Skeletal muscle satellite cell (primary cell): ENCODE measurements at regions not wholly inside any gene's neighbourhood (a gene's known extent, or its start where the extent isn't known, plus 50 kb on each side); places are given as distances from the start of the nearest gene placed in this dataset.

Source experiments
- H3K27me3 ChIP-seq: 2 replicates; pipeline ENCODE4 v1.7.0; 2013; ENCODE audit warnings: low read length; ENCODE audit not compliant: control insufficient read depth, insufficient read depth
- H3K36me3 ChIP-seq: 2 replicates; pipeline ENCODE4 v1.7.0; 2013; ENCODE audit warnings: mild to moderate bottlenecking, control low read depth, low read length; ENCODE audit not compliant: insufficient read depth
- H3K4me1 ChIP-seq: 2 replicates; pipeline ENCODE4 v1.7.0; 2013; ENCODE audit warnings: low read length; ENCODE audit not compliant: control insufficient read depth, insufficient read depth
- H3K4me2 ChIP-seq: 2 replicates; pipeline ENCODE4 v1.7.0; 2013; ENCODE audit warnings: mild to moderate bottlenecking, low read length
- H3K4me3 ChIP-seq: 2 replicates; pipeline ENCODE4 v1.7.0; 2013; ENCODE audit warnings: low read length
- H3K9ac ChIP-seq: 2 replicates; pipeline ENCODE4 v1.7.0; 2013; ENCODE audit warnings: mild to moderate bottlenecking, low read depth, low read length, moderate library complexity
- H3K9me3 ChIP-seq: replicated peaks from 2 replicates; pipeline ENCODE4 v1.7.0; 2013; ENCODE audit warnings: mild to moderate bottlenecking, control low read depth, low read length

GRCh38 chr17:33611532-33611931, 318.4 kb upstream of the ASIC2 start:
- Histone ChIP-seq H3K36me3 (no peaks in the 10 kb centered on the region), H3K4me2 (no peak overlapping the region), H3K9ac (no peak overlapping the region), H3K27me3 (no peaks in the 10 kb centered on the region), H3K4me1 (no peaks in the 10 kb centered on the region), H3K4me3 (no peak overlapping the region), H3K9me3 (no peaks in the 10 kb centered on the region)

DNA sequence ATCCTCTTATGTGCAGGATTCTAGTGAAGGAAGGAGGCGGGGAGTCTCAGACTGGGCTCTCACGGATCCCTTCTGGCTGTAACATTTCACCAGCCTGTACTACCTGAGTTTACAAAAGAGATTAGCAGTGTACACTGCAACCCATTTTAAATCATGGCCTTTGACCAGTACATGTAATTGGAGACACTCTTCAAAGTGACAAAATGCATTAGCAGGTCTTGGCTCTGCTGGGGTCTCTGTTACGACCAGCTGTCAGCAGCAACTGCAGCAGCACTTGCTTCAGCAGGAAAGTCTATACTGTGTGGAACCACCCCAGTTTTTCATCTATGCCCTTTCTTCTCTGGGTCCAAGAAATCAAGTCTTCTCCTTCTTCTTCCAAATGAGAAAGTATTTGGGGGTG, 322.8 kb upstream of the ASIC2 start:
- Histone ChIP-seq H3K4me3 (no peak overlapping the region), H3K9me3 (no peaks in the 10 kb centered on the region)

DNA sequence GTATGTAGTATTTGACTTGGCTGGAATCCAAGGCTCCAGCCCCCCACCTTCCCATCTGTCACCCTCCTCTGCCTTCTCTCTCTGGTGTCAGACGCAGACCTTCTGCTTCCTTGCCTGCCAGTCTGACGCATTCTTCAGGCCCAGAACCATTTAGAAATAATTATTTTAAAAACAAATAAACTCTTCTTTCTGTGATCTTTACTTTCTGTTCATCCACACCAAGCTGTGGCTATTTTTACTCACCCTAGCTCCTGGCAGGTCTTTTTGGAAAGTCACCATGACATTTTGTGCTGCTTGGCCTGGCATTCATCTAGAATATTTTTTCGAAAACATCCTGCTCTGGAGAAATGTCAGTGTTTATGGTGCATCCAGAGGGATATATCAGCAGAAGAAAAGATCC, 330.7 kb upstream of the ASIC2 start:
- H3K4me2 ChIP-seq, result no peak overlapping the region
- no peak overlapping the region for H3K4me3 ChIP-seq
- H3K27me3 ChIP-seq, result no peaks in the 10 kb centered on the region
- H3K9ac ChIP-seq, result no peak overlapping the region
- no peaks in the 10 kb centered on the region for H3K9me3 ChIP-seq
- no peaks in the 10 kb centered on the region for H3K4me1 ChIP-seq
- no peaks in the 10 kb centered on the region for H3K36me3 ChIP-seq

More for the DNA sequence above, 322.8 kb upstream of the ASIC2 start:
- H3K9ac ChIP-seq, result no peak overlapping the region
- H3K4me2 ChIP-seq, result no peak overlapping the region
- H3K36me3 ChIP-seq, result no peaks in the 10 kb centered on the region
- H3K27me3 ChIP-seq, result no peaks in the 10 kb centered on the region
- no peaks in the 10 kb centered on the region for H3K4me1 ChIP-seq

DNA sequence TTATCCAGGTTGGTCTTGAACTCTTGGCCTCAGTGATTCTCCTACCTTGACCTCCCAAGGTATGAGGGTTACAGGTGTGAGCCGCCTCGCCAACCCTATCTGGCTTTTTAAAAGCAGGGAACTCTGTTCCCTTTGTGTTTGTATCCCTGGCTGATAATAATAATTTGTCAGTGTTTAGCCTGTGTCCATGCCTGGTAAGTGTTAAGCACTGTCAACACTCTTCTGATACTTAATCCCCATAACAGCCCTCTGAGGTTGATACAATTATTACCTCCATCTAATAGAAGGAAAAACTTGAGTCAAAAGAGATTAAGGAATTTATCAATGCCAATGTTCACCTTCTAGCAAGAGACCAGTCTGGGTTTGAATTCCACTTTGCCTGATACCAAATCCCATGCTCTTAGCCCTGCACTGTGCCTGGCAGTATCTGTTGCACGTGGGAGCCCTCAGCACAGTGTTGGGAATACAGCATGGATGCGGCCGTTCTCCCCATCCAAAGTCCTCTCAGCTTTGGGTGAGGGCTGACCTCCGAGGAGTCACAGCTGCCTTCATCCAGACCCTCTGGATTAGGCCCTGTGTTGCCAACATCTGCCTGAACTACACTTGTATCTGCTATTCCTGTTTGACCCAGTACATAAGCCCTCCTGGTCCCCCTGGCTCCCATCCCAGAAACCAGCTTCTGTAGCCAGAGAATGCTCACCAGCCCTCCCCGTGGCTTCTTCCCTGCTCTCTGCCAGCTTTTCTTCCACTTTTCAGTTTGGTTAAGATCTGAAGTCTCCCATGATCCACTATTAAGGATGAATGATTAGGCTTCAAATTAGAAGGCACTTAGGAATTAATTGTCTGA, 335.6 kb upstream of the ASIC2 start:
- no peaks in the 10 kb centered on the region for H3K27me3 ChIP-seq
- no peaks in the 10 kb centered on the region for H3K4me1 ChIP-seq
- H3K9ac ChIP-seq, result no peak overlapping the region
- no peak overlapping the region for H3K4me3 ChIP-seq
- H3K4me2 ChIP-seq, result no peak overlapping the region
- H3K36me3 ChIP-seq, result no peaks in the 10 kb centered on the region
- H3K9me3 ChIP-seq, result no peaks in the 10 kb centered on the region

DNA sequence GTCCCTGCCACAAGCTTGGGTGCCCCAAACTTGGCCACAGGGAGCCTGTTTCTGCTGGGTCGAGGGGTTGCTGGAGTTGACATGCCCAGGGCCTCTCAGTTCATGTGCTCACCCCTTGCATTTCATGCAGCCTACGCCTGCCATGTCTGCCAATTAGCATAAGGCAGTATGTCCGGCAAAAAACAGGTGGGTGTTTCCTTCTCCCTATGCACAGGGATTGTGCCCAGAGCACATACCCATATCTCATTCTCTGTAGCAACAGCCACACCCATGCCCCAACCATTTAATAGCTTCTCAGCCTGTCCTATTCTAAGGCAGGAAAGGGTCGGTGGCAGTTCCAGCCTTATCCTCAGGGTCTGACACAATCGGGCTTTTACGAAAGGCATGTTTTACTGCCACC, 340.4 kb upstream of the ASIC2 start:
- H3K9ac ChIP-seq, result no peak overlapping the region
- H3K4me2 ChIP-seq, result no peak overlapping the region
- no peak overlapping the region for H3K4me3 ChIP-seq
- H3K4me1 ChIP-seq, result no peaks in the 10 kb centered on the region
- no peaks in the 10 kb centered on the region for H3K27me3 ChIP-seq
- no peaks in the 10 kb centered on the region for H3K36me3 ChIP-seq
- H3K9me3 ChIP-seq, result no peaks in the 10 kb centered on the region

DNA sequence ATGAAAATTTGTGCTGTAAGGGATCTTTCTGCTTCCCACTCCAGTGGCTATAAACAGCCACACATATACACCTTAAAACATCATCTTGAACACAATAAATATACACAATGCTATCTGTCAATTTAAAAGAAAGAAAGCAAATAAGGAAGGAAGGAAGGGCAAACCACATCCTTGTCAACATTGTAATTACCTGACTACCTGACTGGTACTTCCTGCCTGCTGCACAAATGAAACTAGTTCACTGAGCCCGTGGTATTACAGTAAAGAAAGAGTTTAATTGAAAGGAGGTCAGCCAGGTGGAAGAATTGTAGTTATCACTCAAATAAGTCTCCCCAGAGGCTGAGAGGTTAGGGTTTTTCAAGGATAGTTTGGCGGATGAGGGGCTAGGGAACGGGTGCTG, 344.4 kb upstream of the ASIC2 start:
- H3K36me3 ChIP-seq, result no peaks in the 10 kb centered on the region
- no peak overlapping the region for H3K9ac ChIP-seq
- no peaks in the 10 kb centered on the region for H3K9me3 ChIP-seq
- H3K4me2 ChIP-seq, result no peak overlapping the region
- no peaks in the 10 kb centered on the region for H3K27me3 ChIP-seq
- no peak overlapping the region for H3K4me3 ChIP-seq
- no peaks in the 10 kb centered on the region for H3K4me1 ChIP-seq

GRCh38 chr17:33639103-33639880, 346.2 kb upstream of the ASIC2 start:
- H3K27me3 ChIP-seq, result no peaks in the 10 kb centered on the region
- no peaks in the 10 kb centered on the region for H3K9me3 ChIP-seq
- H3K4me2 ChIP-seq, result no peak overlapping the region
- H3K9ac ChIP-seq, result no peak overlapping the region
- H3K4me1 ChIP-seq, result no peaks in the 10 kb centered on the region
- no peaks in the 10 kb centered on the region for H3K36me3 ChIP-seq
- no peak overlapping the region for H3K4me3 ChIP-seq

- Histone ChIP-seq H3K4me1 (no peaks in the 10 kb centered on the region), H3K36me3 (no peaks in the 10 kb centered on the region), H3K9ac (no peak overlapping the region)
Measured at GRCh38 chr17:33640629-33641028, 347.5 kb upstream of the ASIC2 start.

GRCh38 chr17:33642002-33642401, 348.9 kb upstream of the ASIC2 start:
- Histone ChIP-seq H3K4me2 (no peak overlapping the region), H3K4me1 (no peaks in the 10 kb centered on the region), H3K27me3 (no peaks in the 10 kb centered on the region), H3K36me3 (no peaks in the 10 kb centered on the region), H3K9me3 (no peaks in the 10 kb centered on the region), H3K9ac (no peak overlapping the region), H3K4me3 (no peak overlapping the region)

More at GRCh38 chr17:33640629-33641028, 347.5 kb upstream of the ASIC2 start:
- H3K4me3 ChIP-seq, result no peak overlapping the region
- H3K4me2 ChIP-seq, result no peak overlapping the region
- H3K9me3 ChIP-seq, result no peaks in the 10 kb centered on the region
- no peaks in the 10 kb centered on the region for H3K27me3 ChIP-seq

DNA sequence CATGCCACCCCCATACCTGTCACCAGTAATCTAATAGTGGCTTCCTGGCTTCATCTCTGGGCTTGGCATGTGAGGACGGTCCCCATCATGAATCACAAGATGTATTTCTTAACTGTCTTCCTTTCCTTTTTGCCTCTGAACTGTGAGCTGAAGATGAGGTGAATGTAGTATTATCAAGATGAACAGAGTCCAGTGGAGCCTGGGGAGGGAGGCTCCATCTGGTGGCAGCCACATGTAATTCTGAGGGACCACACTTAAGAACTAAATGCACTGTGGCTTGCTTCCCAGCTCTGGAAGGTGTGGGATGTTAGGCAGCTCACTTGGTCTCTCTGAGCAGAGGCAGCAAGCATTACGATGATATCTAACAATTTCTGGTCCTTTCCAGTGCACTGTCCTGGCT, 354.9 kb upstream of the ASIC2 start:
- no peaks in the 10 kb centered on the region for H3K9me3 ChIP-seq
- H3K4me3 ChIP-seq, result no peak overlapping the region
- no peak overlapping the region for H3K9ac ChIP-seq
- H3K4me1 ChIP-seq, result no peaks in the 10 kb centered on the region
- H3K27me3 ChIP-seq, result no peaks in the 10 kb centered on the region
- H3K36me3 ChIP-seq, result no peaks in the 10 kb centered on the region
- H3K4me2 ChIP-seq, result no peak overlapping the region

- Histone ChIP-seq H3K9ac (no peak overlapping the region), H3K4me3 (no peak overlapping the region), H3K36me3 (no peaks in the 10 kb centered on the region), H3K9me3 (no peaks in the 10 kb centered on the region), H3K4me1 (no peaks in the 10 kb centered on the region), H3K27me3 (no peaks in the 10 kb centered on the region), H3K4me2 (no peak overlapping the region)
Measured at GRCh38 chr17:33650304-33650703, 357.2 kb upstream of the ASIC2 start.
